Epithelial cell of esophagus (primary cell): ENCODE measurements at regions not wholly inside any gene's neighbourhood (a gene's known extent, or its start where the extent isn't known, plus 50 kb on each side); places are given as distances from the start of the nearest gene placed in this dataset.

Experiments
- DNase-seq: peaks from one replicate; pipeline ENCODE4 v3.0.0; 2010; ENCODE audit warnings: low read depth
- H3K4me3 ChIP-seq: 2 replicates; pipeline ENCODE4 v1.5.1; 2011; ENCODE audit warnings: mild to moderate bottlenecking, low read length, control low read depth
- CTCF ChIP-seq: IDR thresholded peaks from 2 replicates; pipeline ENCODE4 v1.5.1; 2011; ENCODE audit warnings: low read depth, mild to moderate bottlenecking, low read length, control low read depth, inconsistent platforms; ENCODE audit not compliant: insufficient read depth; ENCODE audit errors: missing control alignments

- H3K4me3 ChIP-seq: no peak overlapping the region
- TF ChIP-seq CTCF: no peak
- no peak for DNase-seq
Measured at GRCh38 chr15:38652183-38652794, 87.7 kb upstream of the RASGRP1 start.

- DNase-seq: no peak
- no peak overlapping the region for H3K4me3 ChIP-seq
- TF ChIP-seq CTCF: no peak
Measured at GRCh38 chr15:38652998-38653397, 88.4 kb upstream of the RASGRP1 start.

- TF ChIP-seq CTCF: no peak
- DNase-seq: no peak
- no peak overlapping the region for H3K4me3 ChIP-seq
Measured at GRCh38 chr15:38658431-38658830, 93.8 kb upstream of the RASGRP1 start.

GRCh38 chr15:38660738-38661137 lies 96.1 kb upstream of the RASGRP1 start:
- no peak overlapping the region for H3K4me3 ChIP-seq
- peak; percentile 22 for DNase-seq
- TF ChIP-seq CTCF: no peak

GRCh38 chr15:38662033-38662802 lies 97.6 kb upstream of the RASGRP1 start:
- TF ChIP-seq CTCF: no peak
- DNase-seq: no peak
- no peak overlapping the region for H3K4me3 ChIP-seq

- no peak for DNase-seq
- no peak for TF ChIP-seq CTCF
- H3K4me3 ChIP-seq: no peak overlapping the region
Measured at GRCh38 chr15:38662805-38663204, 98.2 kb upstream of the RASGRP1 start.

- H3K4me3 ChIP-seq: no peak overlapping the region
- DNase-seq: no peak
- TF ChIP-seq CTCF: no peak
Measured at GRCh38 chr15:38665586-38666305, 101.1 kb upstream of the RASGRP1 start.
